ENCODE measurements at regions not wholly inside any gene's neighbourhood (a gene's known extent, or its start where the extent isn't known, plus 50 kb on each side); places are given as distances from the start of the nearest gene placed in this dataset.

- no peak for TF ChIP-seq CTCF (conservative IDR thresholded peaks at IDR 0.05)
- H3K27ac ChIP-seq = no peak overlapping the region
These were observed 183.7 kb upstream of the CAMK1G start for GRCh38 chr1:209399800-209400199.

- TF ChIP-seq CTCF (conservative IDR thresholded peaks at IDR 0.05) = no peak
- H3K27ac ChIP-seq = no peak overlapping the region
These were observed 182.9 kb upstream of the CAMK1G start for GRCh38 chr1:209400351-209401220.

- no peak for TF ChIP-seq CTCF (conservative IDR thresholded peaks at IDR 0.05)
- H3K27ac ChIP-seq = no peak overlapping the region
These were observed 180.8 kb upstream of the CAMK1G start for GRCh38 chr1:209402697-209403096.

- no peak overlapping the region for H3K27ac ChIP-seq
These were observed 179.6 kb upstream of the CAMK1G start for GRCh38 chr1:209403921-209404320.

GRCh38 chr1:209404577-209404976 is 178.9 kb upstream of the CAMK1G start:
- no peak overlapping the region for H3K27ac ChIP-seq
- no peak for TF ChIP-seq CTCF (conservative IDR thresholded peaks at IDR 0.05)

More at GRCh38 chr1:209403921-209404320, 179.6 kb upstream of the CAMK1G start:
- TF ChIP-seq CTCF (conservative IDR thresholded peaks at IDR 0.05) = no peak

GRCh38 chr1:209405183-209405814 is 178.2 kb upstream of the CAMK1G start:
- no peak for TF ChIP-seq CTCF (conservative IDR thresholded peaks at IDR 0.05)
- no peak overlapping the region for H3K27ac ChIP-seq

GRCh38 chr1:209406168-209406567 is 177.3 kb upstream of the CAMK1G start:
- no peak overlapping the region for H3K27ac ChIP-seq
- TF ChIP-seq CTCF (conservative IDR thresholded peaks at IDR 0.05) = no peak
